GM12891 (cell line): ENCODE measurements at regions not wholly inside any gene's neighbourhood (a gene's known extent, or its start where the extent isn't known, plus 50 kb on each side); places are given as distances from the start of the nearest gene placed in this dataset.

Experiments
- PAX5 ChIP-seq: IDR thresholded peaks from 2 replicates; pipeline ENCODE4 v1.6.1; 2011; ENCODE audit warnings: low read length, moderate library complexity, mild to moderate bottlenecking; ENCODE audit not compliant: insufficient read depth, severe bottlenecking
- POLR2A ChIP-seq: IDR thresholded peaks from 2 replicates; pipeline ENCODE4 v1.6.1; 2011; ENCODE audit warnings: low read depth, low read length, control low read depth
- POLR2AphosphoS5 ChIP-seq: IDR thresholded peaks from 2 replicates; pipeline ENCODE4 v1.6.1; 2011; ENCODE audit warnings: low read depth, low read length, control low read depth
- SPI1 ChIP-seq: IDR thresholded peaks from 2 replicates; pipeline ENCODE4 v1.6.1; 2011; ENCODE audit warnings: low read depth, low read length, control low read depth

DNA sequence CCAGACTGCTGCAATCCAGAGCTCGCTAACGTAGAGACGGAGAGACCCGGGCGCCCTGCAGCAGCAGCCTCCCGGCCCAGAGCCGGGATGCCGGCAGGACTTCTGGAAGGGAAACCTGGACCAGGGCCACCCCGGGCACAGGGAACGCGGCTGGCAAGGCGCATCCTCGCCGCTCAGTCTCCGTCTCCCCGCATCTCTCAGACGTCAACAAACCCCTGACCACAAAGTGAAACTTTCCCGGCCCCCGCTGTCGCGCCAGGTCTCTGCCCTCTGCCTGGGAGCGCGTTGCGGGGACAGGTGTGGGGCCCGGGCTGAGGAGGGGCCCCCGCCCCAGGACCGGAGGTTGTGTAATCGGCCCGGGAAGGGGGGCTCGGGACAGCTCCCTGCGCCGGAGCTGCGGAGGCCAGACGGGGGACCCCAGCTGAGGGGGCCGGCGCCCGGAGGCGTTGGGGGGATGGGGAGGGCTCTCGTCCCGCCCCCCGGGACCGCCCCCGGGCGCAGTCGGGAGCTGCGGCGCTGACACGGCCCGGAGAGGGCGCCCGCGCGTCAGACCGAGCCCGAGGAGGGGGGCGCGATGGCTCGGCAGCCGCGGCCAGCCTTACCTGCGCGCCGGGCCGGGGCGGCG, 116.6 kb upstream of the HIVEP3 start:
- TF ChIP-seq POLR2A: no peak
- TF ChIP-seq POLR2AphosphoS5: no peak
- TF ChIP-seq PAX5: no peak
- no peak for TF ChIP-seq SPI1
